HG02943 (cell line): ENCODE measurements at regions not wholly inside any gene's neighbourhood (a gene's known extent, or its start where the extent isn't known, plus 50 kb on each side); places are given as distances from the start of the nearest gene placed in this dataset.
A peak's percentile ranks its signal among the peaks of the same experiment; 100 is the strongest.

Experiments used
- ATAC-seq: cut with Tn5 transposase; IDR thresholded peaks from one replicate; pipeline ENCODE4 v1.9.1; 2021; ENCODE audit warnings: mild to moderate bottlenecking, low read depth, moderate library complexity; ENCODE audit not compliant: unreplicated experiment

DNA sequence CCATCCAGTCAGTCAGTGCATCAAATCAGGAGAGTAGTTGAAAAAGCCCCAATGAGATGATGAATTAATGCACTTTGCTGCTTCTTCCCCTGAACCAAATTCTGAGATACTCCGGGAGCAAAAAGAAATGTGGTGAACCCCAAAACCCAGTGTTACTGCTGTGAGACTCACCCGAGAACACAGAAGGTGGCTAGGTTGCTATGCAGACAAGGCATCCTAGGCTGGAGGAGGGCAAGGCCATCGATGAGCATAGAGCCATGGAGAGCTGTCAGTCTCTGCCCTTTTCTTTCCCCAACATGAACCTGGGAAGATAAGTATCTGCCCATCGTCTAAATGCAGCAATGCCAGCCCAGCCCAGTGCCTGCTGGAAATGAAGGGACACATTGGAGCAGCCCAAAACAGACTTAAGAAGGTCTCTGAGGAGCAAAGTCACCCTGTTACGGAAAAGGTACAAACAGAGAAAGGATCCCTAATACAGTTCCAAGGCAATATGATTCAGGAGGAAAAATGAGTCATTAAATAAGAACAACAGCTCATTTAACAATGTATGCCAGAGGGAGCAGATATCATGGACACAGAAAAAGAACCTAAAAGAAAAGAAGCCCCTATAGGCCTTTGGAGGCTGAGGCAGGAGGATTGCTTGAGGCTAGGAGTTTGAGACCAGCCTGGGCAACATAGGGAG is 272.0 kb downstream of the FOXO1 start:
- no peak for ATAC-seq

- no peak for ATAC-seq
Measured at GRCh38 chr13:40398065-40398464, 268.4 kb downstream of the FOXO1 start.

DNA sequence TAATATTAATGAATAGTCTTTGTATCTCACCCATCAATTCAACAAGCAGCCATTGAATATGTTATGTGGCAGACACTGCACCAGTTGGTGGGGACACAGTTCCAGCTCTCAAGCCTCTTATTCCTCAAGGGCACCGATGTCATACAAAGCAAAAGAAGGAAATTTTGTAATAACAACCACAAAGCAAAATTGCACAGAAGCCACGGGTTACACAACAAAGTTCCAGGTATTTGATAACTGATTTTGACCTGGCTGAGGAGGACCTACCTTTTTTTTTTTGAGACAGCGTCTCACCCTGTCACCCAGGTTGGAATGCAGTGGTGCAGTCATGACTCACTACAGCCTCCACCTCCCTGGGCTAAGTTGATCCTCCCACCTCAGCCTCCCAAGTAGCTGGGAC is 266.7 kb downstream of the FOXO1 start:
- no peak for ATAC-seq

DNA sequence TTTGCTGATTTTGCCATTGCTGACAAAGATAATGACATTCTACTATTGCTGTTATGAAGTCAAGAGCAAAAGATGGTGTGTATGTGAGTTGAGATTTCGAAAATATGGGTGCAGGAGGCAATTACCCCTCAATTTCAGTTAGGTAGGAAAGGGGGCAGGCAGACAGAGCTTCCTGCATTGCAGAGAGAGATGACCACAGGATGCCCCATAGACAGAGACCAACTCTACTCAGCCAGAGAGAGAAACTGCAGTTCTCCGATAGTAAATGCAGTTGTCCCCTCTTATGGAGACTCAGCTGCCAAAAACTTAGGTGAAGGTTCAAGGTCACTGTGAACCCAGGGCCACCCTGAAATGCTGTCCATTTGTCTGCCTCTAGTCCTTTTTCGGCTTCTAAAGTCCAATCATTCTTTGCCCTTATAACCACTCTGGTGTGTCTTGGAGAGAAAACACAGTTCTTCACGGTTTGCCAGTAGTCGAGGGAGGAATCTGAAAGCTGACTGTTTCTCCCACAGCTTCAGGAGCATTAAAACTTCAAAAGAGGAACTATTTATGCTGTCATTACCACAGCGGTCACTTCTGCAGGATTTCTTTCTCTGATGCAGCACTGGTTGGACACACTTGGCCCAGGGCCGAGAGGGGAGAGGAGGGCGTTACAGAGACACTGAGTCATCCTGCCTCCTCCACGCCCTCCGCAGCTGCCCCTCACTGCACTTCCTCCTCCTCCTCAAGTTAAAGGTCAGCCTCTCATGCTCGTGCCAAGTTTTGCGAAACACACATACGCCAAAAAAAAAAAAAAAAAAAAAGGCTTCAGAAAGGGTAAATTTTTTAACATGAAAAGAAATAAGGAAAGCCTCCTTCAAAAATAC is 264.3 kb downstream of the FOXO1 start:
- ATAC-seq, result peak; percentile 96

DNA sequence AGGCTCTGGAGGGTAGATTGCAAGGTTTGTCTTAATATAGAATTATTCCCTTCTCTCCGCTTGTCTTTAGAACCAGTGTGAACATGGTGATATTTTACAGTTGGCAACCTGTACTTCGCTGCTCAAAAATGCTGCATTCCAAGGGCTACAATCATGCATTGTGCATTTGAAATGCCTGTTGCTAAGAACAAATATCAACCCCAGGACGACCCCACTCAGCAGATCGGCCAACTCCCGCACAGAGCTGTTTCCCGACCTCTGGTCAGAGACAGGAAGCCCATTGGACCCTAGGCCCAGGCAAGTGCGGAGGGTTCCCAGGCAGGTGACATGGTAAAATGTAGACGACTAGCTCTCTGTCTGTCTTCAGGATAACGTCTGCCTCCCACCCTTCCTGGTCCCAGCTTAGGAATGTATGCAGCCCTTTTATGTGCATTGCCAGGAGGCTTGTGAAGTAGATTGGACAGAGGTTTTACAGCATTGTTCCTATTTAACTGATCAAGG is 263.5 kb downstream of the FOXO1 start:
- ATAC-seq, result no peak

GRCh38 chr13:40403509-40404241 is 262.8 kb downstream of the FOXO1 start:
- no peak for ATAC-seq

- no peak for ATAC-seq
Measured at GRCh38 chr13:40404407-40404806, 262.0 kb downstream of the FOXO1 start.

GRCh38 chr13:40404967-40405716 is 261.3 kb downstream of the FOXO1 start:
- ATAC-seq, result no peak

DNA sequence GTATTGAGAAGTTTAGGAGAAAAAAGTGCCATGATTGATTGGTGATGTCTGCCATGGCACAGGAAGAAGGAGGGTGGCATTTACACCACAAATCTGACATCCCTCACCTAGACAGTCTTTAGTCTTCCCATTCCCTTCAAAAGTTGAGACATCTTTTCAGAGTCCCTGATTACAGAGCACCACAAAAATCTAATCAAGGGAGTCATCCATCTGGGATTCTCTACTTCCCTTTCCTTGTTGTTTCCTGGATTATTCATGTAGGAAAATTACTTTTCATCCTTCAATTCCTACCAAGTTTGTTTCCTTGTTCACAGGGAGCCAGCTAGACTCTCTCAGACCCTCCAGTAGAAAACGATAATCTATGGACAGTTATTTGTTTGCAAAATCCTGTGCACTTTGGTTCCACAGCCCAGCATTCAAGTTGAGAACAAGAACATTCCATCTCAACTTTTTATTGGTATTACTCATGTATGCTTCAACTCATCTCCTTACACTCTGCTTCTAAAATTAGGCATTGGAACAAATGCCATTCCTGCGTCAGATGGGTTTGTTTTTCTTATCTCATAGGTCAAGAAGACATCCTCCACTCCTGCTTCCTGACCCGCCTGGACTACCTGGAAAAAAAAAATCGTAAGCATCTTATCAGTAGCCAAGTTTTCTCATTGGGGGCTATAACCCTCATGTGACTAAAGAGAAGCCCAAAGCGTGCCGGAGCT is 259.9 kb downstream of the FOXO1 start:
- no peak for ATAC-seq

DNA sequence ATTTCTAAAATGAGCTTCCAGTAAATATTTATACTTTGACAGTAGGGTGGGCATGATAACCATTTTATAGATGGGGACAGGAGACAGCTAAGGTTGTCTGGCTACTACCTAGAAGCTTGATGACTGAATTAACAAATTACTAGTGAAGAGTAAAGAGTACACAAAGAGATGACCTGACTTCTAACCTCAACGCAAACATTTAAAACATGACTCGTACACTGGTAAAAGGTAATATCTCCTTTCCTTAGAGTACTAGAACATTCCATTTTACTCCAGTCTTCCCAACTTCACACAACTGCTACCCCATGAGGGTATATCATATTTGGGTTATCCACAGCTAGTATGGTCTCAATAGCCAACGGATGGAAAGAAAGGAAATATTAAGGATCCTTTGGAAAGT is 258.9 kb downstream of the FOXO1 start:
- no peak for ATAC-seq

GRCh38 chr13:40408602-40409001 is 257.8 kb downstream of the FOXO1 start:
- no peak for ATAC-seq

- no peak for ATAC-seq
Measured at GRCh38 chr13:40409278-40409677, 257.2 kb downstream of the FOXO1 start.

GRCh38 chr13:40410315-40410714 is 256.1 kb downstream of the FOXO1 start:
- ATAC-seq, result no peak

DNA sequence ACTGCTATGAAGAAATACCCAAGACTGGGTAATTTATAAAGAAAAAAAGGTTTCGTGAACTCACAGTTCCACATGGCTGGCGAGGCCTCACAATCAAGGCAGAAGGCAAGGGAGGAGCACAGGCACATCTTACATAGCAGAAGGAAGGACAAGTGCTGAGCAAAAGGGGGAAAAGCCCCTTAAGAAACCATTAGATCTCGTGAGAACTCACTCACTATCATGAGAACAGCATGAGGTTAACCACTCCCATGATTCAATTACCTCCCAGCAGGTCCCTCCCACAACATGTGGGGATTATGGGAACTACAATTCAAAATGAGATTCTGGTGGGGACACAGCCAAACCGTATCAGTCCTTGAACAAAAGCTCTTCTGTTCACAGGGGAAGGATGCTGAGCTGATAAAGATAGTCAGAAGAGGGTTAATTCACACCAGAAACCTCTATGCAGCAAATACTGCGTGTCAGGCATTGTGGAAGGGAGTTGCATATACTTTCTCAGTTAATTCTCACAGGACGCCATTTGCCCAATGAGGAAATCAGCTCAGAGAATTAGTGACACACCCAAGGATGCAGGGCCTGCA is 246.2 kb downstream of the FOXO1 start:
- ATAC-seq, result no peak

DNA sequence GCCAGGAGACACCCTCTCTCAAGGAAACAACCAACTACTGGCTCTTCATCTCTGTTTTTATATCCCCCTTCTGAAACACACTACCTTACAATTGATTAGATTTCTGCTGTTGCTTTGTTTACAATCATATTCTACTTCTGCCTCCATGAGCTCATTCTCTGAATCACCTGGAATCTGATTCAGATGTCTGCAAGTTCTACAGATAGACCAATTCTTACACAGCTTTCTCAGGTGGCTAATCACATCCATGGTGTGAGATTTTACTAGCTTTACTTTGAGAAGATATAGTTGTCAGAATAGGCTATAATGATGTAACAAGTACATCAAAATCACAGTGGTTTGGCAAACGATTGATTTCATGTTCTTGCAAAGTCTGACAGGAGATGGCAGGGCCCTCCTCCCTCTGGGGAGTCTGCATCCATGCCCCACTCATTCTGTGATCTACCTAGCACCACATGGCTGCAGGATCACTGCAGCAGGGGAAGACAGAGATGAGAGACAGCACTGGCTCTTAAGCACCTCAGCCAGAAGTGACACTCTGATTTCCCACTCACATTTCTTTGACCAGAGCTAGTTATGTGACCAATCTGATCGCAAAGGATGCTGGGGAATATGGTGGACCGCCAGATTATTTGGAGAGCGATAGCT is 243.7 kb downstream of the FOXO1 start:
- no peak for ATAC-seq

GRCh38 chr13:40428354-40428753 is 238.1 kb downstream of the FOXO1 start:
- no peak for ATAC-seq

DNA sequence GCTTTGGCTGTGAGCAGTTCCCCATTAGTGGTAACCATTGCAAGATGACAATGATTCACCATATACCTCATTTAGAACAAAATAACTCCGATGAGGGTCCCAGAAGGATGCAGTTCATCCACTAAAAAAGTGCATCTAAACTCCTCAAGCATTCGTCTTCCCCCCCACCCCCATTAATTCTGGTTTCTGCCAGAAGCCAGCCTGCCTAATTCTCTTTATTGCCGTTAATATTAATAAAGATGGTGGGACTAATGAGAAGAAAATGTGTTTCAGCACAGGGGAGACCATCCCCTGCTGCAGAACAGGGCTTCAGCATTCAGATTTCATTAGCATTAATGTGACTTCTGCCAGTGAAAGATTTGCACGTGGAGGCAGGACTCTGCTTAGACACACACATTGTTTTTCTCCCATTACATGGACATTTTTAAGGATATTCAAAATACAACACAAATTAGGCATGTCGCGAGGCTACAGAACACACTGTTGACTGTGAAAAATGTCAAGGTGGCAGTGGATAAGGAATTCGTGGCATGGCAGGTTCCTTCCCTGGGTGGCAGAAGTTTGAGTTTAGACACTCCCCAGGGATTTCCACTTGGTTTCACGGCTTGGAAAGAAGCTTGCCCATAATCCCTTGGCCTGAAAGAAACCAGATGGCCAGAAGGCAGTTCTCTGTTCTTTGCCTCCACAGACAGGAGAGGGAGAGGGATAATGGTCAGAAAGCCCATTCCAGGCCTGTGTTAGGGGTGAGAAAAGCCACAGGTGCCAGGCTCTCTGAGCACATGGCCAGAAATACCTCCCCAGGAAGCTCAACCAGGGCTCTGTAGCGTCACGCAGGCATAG is 236.5 kb downstream of the FOXO1 start:
- no peak for ATAC-seq
